Colonic mucosa (tissue), 4 donors: ENCODE measurements at regions not wholly inside any gene's neighbourhood (a gene's known extent, or its start where the extent isn't known, plus 50 kb on each side); places are given as distances from the start of the nearest gene placed in this dataset.

Experiments used
- DNase-seq: peaks from one replicate; pipeline ENCODE4 v3.0.0-alpha.2; 2020
- H3K27ac ChIP-seq: fragments of 200-600 bp; one replicate; pipeline ENCODE4 v1.8.0; 2021
- H3K27me3 ChIP-seq: fragments of 200-600 bp; one replicate; pipeline ENCODE4 v1.8.0; 2021
- H3K36me3 ChIP-seq: fragments of 200-600 bp; one replicate; pipeline ENCODE4 v1.8.0; 2021
- H3K4me1 ChIP-seq: fragments of 200-600 bp; one replicate; pipeline ENCODE4 v1.8.0; 2021; ENCODE audit warnings: mild to moderate bottlenecking
- H3K4me3 ChIP-seq: fragments of 200-600 bp; one replicate; pipeline ENCODE4 v1.8.0; 2021
- H3K9ac ChIP-seq, 2 donors: one replicate each; pipeline ENCODE4 v1.7.0; 2013; ENCODE audit warnings: control low read depth in 2 of 2, low read depth in 2 of 2, low read length in 2 of 2
- H3K9me3 ChIP-seq: fragments of 200-600 bp; one replicate; pipeline ENCODE4 v1.8.0; 2021
- CTCF ChIP-seq: fragments of 200-600 bp; IDR thresholded peaks from one replicate; pipeline ENCODE4 v1.8.0; 2022; ENCODE audit warnings: antibody characterized with exemption, mild to moderate bottlenecking
- intact Hi-C: fragments of 100-400 bp; cut with DNase I; formaldehyde crosslinking; loops from one replicate; pipeline ENCODE4 v1.14.1; 2022
- donor health status: healthy.
- donor health status: DM: no; HTN: no; CAD: no.
- donor health status: DM: no; HTN: no; CAD: no.

GRCh38 chr11:36985562-36985961 is 387.5 kb upstream of the RAG2 start:
- H3K36me3 ChIP-seq, result no peaks in the 10 kb centered on the region
- no peak overlapping the region for H3K9ac ChIP-seq
- H3K4me3 ChIP-seq, result no peak overlapping the region
- no peaks in the 10 kb centered on the region for H3K9me3 ChIP-seq
- no peak for DNase-seq
- no peak overlapping the region for H3K27ac ChIP-seq
- no peak for TF ChIP-seq CTCF
- no peaks in the 10 kb centered on the region for H3K27me3 ChIP-seq
- H3K4me1 ChIP-seq, result no peaks in the 10 kb centered on the region
- intact Hi-C loops, result no loop called here

DNA sequence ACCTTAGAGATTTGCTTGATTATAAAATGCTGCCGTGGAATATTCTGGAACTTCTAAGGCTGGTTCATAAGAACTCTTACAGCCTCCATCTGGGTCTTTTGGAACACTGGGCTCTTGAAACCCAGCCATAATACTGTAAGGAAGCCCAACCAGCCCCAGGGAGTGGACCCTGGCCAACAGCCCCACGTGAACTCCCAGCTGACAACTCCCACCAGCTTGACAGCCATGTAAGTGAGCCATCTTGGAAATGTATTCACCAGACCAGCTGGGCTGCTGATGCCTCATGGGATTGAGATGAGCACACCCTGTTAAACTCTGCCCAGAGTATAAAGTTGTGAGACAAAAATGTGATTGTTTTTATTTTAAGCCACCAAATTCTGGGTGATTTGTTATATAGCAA is 378.7 kb upstream of the RAG2 start:
- Histone ChIP-seq H3K9ac (no peak overlapping the region), H3K4me1 (no peaks in the 10 kb centered on the region), H3K27ac (no peak overlapping the region), H3K36me3 (no peaks in the 10 kb centered on the region), H3K27me3 (no peaks in the 10 kb centered on the region), H3K9me3 (no peaks in the 10 kb centered on the region), H3K4me3 (no peak overlapping the region)
- intact Hi-C loops, result no loop called here
- TF ChIP-seq CTCF, result no peak
- DNase-seq, result no peak

DNA sequence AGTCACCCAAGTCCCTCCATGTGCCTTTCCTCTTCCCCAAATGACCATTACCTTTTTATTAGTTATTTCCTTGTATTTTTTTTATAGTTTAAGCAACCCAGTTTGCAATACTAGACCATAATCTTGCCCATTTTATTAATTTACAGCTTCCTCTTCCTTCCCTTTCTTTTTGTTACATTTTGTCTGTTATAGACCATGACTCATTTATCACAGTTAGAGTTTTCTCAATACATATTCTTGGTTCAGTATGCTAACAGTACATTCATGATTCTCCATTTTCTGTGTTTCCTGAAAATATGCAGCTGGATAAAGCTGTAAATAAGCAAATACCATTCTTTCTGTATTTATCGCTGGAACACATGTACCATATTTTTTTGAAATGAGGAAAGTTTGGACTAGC is 376.7 kb upstream of the RAG2 start:
- Histone ChIP-seq H3K9ac (no peak overlapping the region), H3K27ac (no peak overlapping the region), H3K27me3 (no peaks in the 10 kb centered on the region)

GRCh38 chr11:36953976-36954375 is 355.9 kb upstream of the RAG2 start:
- intact Hi-C loops, result no loop called here

More for the DNA sequence above, 376.7 kb upstream of the RAG2 start:
- intact Hi-C loops, result no loop called here
- H3K36me3 ChIP-seq, result no peaks in the 10 kb centered on the region
- H3K4me1 ChIP-seq, result no peaks in the 10 kb centered on the region
- no peak for TF ChIP-seq CTCF
- H3K9me3 ChIP-seq, result no peaks in the 10 kb centered on the region
- DNase-seq, result no peak
- H3K4me3 ChIP-seq, result no peak overlapping the region

GRCh38 chr11:36948460-36949127 is 350.6 kb upstream of the RAG2 start:
- DNase-seq, result no peak

More at GRCh38 chr11:36953976-36954375, 355.9 kb upstream of the RAG2 start:
- TF ChIP-seq CTCF, result no peak
- Histone ChIP-seq H3K9me3 (no peaks in the 10 kb centered on the region), H3K9ac (no peak overlapping the region), H3K4me1 (no peaks in the 10 kb centered on the region), H3K4me3 (no peak overlapping the region), H3K36me3 (no peaks in the 10 kb centered on the region), H3K27ac (no peak overlapping the region), H3K27me3 (no peaks in the 10 kb centered on the region)
- DNase-seq, result no peak

More at GRCh38 chr11:36948460-36949127, 350.6 kb upstream of the RAG2 start:
- no peaks in the 10 kb centered on the region for H3K36me3 ChIP-seq
- no peaks in the 10 kb centered on the region for H3K4me1 ChIP-seq
- TF ChIP-seq CTCF, result no peak
- H3K27ac ChIP-seq, result no peak overlapping the region
- no peaks in the 10 kb centered on the region for H3K27me3 ChIP-seq
- no peak overlapping the region for H3K4me3 ChIP-seq
- no peaks in the 10 kb centered on the region for H3K9me3 ChIP-seq
- H3K9ac ChIP-seq, result no peak overlapping the region
- intact Hi-C loops, result no loop called here
